GM12873 (cell line): ENCODE measurements at regions not wholly inside any gene's neighbourhood (a gene's known extent, or its start where the extent isn't known, plus 50 kb on each side); places are given as distances from the start of the nearest gene placed in this dataset.

Experiments
- TF ChIP-seq, protein P1 (sequence below): IDR thresholded peaks from 2 replicates; pipeline ENCODE4 v1.5.1; 2012; ENCODE audit warnings: low read depth, mild to moderate bottlenecking, moderate library complexity, low read length, control low read depth; ENCODE audit not compliant: insufficient read depth; ENCODE audit errors: missing control alignments

- TF ChIP-seq, protein P1, sequence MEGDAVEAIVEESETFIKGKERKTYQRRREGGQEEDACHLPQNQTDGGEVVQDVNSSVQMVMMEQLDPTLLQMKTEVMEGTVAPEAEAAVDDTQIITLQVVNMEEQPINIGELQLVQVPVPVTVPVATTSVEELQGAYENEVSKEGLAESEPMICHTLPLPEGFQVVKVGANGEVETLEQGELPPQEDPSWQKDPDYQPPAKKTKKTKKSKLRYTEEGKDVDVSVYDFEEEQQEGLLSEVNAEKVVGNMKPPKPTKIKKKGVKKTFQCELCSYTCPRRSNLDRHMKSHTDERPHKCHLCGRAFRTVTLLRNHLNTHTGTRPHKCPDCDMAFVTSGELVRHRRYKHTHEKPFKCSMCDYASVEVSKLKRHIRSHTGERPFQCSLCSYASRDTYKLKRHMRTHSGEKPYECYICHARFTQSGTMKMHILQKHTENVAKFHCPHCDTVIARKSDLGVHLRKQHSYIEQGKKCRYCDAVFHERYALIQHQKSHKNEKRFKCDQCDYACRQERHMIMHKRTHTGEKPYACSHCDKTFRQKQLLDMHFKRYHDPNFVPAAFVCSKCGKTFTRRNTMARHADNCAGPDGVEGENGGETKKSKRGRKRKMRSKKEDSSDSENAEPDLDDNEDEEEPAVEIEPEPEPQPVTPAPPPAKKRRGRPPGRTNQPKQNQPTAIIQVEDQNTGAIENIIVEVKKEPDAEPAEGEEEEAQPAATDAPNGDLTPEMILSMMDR, result no peak
Observed at GRCh38 chr1:239098400-239099037, 287.8 kb upstream of the CHRM3 start.

GRCh38 chr1:239091537-239091936 lies 294.8 kb upstream of the CHRM3 start:
- TF ChIP-seq, protein P1, result no peak

DNA sequence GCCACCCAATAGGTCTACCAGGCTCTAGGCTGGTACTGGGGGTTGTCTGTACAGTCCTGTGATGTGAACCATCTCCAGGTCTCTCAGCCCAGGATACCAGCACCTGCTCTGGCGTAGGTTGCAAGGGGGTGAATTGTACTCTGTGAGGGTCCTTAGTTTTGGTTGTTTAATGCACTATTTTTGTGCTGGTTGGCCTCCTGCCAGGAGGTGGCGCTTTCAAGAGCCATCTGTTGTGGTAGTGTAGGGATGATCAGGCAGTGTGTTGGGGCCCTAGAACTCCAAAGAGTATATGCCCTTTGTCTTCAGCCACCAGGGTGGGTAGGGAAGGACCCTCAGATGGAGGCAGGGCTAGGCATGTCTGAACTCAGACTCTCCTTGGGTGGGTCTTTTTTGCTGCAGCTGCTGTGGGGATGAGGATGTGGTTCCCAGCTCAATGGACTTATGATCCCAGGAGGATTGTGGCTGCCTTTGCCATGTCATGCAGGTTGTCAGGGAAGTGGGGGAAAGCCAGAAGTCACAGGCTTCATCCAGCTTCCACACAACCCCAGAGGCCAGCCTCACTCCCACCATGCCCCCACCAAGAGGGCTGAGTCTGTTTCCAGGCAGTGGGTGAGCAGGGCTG lies 301.8 kb upstream of the CHRM3 start:
- TF ChIP-seq, protein P1, result no peak

GRCh38 chr1:239067480-239067879 lies 318.9 kb upstream of the CHRM3 start:
- TF ChIP-seq, protein P1, result no peak

DNA sequence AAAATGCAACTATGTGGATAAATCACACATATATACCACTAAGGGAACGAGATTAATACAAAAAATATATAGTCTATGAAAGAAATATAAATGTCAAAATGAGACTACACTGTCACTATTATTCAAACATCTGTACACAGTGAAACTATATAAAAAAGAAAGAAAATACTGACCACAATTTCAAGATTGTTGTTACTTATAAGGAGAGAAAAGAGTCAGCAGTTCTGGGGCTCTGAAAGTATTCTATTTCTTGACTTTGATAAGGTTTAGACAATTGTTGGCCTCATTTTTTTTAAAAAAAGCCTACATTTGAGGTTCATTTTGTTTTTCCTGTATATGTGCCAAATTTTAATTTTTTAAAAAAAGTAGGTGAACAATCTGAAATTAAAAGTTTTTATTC lies 319.3 kb upstream of the CHRM3 start:
- TF ChIP-seq, protein P1, result no peak

DNA sequence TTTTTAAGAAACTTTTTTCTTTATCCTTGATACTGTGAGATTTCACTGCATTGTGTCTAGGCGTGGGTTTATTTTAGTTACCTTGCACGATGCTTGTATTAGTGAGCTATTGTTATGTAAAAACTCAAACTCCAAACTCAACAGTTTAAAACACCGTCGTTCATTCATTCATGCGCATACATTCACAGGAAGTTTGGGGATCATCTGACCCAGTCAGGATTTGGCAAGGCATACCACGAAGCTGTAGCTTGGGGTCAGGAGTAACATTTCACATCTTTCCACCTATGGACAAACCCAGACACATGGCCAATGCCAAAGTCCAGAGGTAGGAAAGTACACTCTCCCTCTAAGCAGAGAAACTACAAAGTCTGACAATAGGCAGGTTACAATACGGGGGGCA lies 324.6 kb upstream of the CHRM3 start:
- TF ChIP-seq, protein P1, result no peak

DNA sequence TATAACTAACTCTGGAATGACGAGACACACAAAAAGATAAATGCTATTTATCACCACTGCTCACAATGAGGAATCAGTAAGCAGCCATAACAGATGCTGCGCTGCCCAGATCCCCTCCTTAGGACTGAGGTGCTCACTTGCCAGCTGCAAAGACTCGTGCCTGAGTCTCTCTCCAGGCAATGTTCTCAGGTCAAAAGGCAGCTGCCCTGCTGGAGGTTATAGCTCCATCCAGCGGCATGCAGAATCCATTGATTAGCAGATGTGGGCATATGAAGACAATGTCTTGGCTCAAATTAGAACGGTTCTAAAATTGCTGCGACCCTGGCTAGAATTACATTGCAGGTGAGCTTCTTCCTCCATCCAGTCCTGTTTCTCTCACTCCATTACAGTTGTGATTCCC lies 328.2 kb upstream of the CHRM3 start:
- TF ChIP-seq, protein P1, result no peak
